HG03432 (cell line): ENCODE measurements at regions not wholly inside any gene's neighbourhood (a gene's known extent, or its start where the extent isn't known, plus 50 kb on each side); places are given as distances from the start of the nearest gene placed in this dataset.
"Not testable (repeated sequence)": the region's sequence is repeated elsewhere in the genome, so short reads cannot be mapped to it uniquely, and the experiment has no call there.

Source experiments
- ATAC-seq: cut with Tn5 transposase; IDR thresholded peaks from one replicate; pipeline ENCODE4 v1.9.1; 2021; ENCODE audit warnings: mild to moderate bottlenecking, moderate library complexity; ENCODE audit not compliant: unreplicated experiment

DNA sequence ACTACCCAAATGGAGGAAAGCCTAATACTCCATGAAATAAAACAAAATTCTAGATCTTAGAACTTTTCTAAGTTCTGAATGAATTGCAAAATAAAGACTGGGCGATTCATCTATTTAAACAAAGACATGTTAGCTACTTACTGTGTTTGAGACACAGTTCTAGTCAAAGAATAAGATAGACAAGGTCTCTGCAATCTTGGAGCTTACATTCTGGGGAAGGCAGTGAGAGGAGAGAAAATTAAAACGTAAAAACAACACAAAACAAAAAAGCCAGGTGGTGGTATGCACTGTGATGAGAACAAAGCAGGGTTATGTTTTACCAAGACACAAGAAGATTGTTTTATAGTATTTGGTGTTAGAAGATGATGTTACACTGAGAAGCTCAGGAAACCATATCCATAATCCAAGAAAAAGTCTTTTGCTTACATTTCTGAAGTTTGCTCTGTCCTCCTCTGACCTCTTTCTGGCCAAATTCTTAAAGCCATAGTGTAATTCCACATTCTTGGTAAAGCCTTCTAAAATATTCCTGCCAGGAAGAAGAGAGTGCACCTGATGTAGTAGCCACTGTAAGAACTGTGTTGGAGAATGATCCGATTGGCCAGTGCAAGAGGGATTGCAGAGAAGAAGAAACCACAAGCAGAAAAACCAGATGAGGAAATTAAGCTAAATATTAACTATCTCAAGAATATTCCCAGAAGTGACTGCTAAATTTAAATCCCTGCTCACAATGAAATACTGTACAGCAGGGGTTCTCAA lies 218.4 kb downstream of the PCSK1 start:
- no peak for ATAC-seq

DNA sequence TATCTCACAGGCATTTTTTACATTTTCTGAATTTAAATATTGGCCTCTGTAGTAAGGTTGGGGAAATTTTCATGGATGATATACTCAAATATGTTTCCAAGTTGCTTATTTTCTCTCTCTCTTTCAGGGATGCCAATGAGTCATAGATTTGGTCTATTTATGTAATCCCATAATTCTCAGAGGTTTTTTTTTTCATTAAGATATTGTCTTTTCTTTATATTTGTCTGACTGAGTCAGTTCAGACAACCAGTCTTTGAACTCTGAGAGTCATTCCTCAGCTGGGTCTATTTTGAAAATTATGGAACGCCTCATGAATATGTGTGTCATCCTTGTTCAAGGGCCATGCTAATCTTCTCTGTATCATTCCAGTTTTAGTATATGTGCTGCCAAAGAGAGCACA lies 223.2 kb downstream of the PCSK1 start:
- ATAC-seq, result no peak

DNA sequence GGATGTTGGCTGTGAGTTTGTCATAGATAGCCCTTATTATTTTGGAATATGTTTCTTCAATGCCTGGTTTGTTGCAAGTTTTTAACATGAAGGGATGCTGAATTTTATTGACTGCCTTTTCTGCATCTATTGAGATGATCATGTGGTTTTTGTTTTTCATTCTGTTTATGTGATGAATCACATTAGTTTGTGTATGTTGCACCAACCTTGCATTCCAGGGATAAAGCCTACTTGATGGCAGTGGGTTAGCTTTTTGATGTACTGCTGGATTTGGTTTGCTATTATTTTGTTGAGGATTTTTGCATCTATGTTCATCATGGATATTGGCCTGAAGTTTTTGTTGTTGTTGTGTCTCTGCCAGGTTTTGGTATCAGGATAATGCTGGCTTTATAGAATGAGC lies 225.6 kb downstream of the PCSK1 start:
- ATAC-seq, result no peak

DNA sequence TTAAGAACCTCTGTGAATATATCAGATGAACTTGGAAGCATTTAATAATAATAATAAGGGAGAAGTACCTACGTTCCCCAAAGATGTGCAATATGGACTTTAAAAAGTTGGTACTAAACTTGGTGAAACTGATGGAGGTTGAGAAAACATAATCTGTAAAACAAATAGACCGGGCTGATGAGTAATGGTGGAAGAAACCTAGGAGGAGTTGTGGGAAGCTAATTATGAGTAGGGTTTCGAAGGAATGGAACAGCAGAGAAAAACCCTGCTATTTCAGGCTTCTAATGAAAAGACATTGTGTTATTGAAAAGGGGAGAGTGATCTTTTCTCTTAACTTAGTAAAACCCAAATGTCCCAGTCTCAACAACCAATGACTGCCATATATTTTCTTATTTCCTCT lies 229.3 kb downstream of the PCSK1 start:
- ATAC-seq, result no peak

DNA sequence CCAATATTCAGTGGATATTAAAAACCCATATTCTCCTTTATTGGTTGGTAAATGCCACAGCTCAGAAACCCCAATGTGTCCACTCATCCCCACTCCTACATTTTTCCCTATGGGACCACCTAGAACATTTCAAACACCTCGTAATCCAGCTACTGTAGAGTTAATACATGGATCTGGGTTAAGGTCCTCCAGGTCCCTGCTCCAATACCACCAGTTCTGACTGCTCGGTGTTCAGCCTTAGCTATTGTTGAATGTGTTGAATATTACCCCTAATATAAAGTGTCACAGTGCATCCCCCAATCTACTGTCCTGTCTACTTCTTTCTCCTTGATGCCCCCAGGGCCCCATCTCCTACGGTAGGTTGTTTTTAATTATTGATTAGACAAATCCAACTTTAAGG lies 231.5 kb downstream of the PCSK1 start:
- no peak for ATAC-seq

DNA sequence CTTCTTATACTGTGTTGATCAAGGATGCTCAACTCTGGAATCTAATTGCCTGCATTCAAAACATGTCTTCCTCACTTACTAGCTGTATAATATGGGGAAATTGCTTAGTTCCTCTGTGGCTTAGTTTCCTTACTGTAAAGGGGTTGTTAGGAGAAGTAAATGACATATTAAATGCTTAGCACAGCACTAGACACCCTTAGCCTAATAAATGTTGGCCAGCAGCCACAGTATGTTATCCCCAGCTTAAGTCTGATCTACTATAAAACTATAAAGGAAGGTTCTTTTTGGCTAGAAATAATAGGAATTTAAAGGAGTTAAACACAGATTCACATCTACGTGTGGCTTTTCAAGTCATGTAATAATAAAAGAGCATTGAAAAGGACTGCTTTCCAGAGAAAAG lies 232.4 kb downstream of the PCSK1 start:
- ATAC-seq, result no peak

DNA sequence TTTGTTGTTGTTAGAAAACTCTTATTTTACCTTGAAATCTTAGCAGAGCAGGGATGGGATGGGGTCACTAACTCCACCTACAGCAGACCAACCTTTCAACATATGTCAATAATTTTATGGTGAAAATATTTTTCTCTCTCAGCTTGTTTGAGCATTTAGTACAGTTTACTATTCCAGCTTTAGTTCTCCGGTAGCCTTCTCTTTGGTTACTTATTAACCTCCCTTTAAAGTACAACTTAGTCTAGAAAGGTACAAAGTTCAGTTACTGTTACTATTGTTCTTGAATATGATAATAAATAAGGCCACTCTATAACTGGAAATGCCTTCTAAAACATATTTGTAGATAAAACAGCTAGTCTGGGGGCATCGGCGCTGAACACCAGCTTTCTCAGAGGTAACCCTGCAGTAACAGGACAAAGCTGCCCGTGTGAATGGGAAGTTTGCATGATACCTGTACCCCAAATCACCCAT lies 233.3 kb downstream of the PCSK1 start:
- no peak for ATAC-seq

DNA sequence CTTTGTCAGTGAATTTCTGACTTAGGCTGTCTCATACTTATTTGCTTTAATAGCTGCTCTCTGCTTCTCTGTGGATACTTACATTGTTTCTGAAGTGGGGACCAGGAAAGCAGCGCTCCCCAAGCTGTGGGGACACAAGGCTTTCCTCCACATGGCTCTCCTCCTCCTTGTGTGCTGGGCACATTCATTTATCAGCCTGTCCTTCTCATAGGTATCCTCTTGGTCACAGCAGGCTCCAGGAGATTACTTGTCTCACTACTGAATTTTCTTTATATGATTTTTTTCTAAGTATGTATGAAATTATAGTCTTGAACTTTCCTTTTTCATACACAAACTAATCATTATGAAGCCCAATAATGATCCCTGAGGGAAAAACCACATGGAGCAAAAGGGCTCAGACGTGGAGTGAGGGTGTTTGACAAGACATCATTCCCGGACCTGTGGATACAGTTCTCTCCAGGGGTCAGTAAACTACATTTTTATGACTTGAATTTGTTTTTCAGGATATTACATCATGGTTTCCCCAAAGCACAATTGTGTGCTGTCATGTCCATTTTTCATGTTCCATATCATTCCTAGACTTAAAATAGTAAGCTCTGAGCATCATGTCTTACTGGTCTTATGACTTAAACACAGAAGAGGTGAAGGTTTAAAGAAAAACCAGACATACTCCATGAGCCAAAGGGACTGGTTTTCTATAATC lies 234.5 kb downstream of the PCSK1 start:
- ATAC-seq, result no peak

DNA sequence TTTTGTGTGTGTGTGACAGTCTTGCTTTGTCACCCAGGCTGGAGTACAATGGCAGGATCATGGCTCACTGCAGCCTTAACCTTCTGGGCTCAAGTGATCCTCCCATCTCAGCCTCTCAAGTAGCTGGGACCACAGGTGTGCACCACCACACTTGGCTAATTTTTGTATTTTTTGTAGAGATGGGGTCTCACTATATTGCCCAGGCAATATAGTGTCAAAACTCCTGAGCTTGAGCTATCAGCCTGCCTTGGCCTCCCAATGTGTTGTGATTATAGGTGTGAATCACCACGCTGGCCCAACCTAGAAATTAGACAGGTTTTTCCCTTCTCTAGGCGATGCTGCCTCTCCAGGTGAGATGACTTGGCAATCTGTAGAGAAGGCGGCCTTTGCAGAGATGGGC lies 235.3 kb downstream of the PCSK1 start:
- not testable (repeated sequence) for ATAC-seq

DNA sequence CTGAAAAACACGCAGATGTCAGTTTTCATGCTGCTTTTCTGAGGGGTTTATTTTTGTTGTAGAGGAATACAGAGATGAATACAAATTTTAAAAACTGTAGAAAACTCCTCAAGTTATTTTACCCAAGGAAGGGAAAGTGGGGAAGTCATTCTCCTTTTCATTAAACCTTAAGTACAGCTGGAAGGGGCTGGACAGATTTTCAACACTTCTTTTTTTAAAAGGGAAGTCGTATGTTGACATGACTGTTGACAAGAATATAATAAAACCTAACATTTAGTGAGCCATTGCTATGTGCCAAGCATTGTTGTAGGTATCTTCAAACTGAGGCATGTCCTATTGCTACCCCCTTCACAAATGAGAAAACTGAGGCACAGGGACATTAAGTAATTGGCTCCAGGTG lies 235.7 kb upstream of the ELL2 start:
- no peak for ATAC-seq

DNA sequence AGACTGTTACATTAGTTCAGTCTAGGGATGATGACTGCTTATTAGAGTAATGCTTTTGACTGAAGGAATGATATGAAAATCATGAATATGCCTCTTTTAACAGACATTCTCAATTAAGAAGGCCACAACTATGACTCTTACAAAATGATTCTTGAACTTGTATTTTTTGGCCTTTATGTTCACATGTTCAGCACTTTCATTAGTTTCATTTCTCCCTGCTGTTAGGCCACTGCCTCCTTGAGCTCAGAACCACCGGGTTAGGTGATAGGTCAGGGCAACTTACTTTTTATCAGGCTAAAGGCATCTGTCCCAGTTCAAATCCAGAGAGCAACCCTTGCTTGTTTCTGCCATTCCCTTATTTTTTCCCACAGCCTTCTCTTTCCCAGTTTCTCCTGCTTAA lies 235.2 kb upstream of the ELL2 start:
- no peak for ATAC-seq

DNA sequence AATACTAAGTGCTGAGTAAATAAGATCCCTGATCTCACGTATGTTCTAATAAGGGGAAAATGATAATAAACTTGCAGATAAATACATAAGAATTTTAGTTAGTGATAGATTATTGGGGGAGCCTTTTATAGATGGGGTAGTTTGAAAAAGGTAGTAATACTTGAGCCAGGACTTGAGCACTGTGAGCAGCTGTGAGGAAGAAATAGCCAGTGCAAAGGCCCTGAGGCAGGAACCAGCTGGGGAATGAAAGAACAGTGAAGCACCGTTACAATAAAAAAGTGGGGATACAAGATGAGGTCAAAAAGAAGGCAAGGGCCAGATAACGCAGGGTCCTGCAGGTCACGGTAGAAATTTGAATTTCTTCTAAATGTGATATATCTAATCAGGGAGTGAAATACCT lies 234.8 kb upstream of the ELL2 start:
- no peak for ATAC-seq

DNA sequence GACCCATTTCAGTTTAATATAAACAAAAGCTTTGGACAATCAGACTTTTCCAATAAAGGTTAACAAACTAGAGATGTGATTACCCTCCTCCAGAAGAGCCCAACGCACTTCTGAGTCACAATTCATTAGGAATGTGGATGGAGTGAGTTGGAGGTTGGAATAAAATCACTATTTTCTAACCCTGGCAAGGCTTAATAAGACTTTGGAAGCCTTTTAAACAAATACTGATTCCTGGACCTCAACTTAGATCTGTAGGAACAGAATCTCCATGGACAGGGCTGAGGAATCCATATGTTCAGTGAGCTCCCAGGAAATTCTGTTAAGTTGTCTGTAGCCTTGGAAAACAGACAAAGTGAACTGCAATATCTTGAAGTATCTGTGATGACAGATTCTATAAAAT lies 233.5 kb upstream of the ELL2 start:
- ATAC-seq, result no peak

DNA sequence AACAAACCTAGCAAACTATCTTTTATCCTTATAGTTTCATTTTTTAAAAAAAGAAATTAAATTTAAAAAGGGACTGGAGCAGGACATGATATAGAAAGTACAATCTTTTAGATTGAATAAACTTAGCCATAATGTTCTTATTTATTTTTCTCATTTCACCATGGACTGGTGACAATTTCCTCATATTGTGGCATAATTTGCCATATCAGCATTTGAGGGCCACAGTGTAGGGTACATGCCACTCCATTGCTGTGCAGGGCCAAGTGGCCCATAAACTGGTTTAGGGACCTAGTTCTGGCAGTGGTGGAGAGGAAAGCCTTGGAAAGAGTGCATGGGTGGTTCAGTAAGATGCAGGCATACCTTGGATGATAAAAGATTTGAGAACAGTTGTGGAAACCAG lies 232.9 kb upstream of the ELL2 start:
- no peak for ATAC-seq

DNA sequence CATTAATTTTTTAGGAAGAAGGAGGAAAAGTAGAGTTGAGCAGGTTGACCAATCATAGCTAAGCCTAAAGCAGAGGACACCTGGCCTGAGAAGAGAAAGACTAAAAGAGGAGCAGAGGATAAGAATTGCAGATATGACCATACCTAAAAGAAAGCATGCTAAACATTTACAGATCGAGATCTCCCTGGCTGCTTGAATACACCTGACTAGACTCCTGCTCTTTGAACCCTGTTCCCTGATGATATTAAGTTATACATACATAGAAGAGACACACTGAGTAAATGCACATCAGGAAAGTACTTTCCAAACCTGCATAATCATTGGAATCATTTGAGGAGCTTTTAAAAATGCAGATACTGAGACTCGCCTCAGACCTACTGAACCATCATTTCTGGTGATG lies 232.3 kb upstream of the ELL2 start:
- no peak for ATAC-seq

DNA sequence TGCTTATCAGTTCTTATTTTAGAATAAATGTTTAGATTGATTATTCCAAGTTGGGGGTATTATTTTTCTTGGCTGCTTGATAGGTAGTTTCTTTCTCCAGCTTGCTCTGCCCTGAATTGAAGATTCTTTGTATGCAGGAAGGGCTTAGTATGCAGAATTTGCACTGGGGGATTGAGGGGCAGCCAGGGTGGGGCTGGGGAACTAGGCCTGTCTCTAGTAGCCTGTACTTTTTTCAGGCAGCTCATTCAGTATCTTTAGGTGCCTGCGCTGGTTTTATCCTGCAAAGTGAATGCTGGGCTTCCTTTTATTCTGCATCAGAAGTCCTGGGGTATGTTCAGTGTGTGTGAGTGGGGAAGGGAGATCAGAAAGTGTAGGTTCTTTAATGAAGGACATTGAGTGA lies 228.3 kb upstream of the ELL2 start:
- no peak for ATAC-seq

DNA sequence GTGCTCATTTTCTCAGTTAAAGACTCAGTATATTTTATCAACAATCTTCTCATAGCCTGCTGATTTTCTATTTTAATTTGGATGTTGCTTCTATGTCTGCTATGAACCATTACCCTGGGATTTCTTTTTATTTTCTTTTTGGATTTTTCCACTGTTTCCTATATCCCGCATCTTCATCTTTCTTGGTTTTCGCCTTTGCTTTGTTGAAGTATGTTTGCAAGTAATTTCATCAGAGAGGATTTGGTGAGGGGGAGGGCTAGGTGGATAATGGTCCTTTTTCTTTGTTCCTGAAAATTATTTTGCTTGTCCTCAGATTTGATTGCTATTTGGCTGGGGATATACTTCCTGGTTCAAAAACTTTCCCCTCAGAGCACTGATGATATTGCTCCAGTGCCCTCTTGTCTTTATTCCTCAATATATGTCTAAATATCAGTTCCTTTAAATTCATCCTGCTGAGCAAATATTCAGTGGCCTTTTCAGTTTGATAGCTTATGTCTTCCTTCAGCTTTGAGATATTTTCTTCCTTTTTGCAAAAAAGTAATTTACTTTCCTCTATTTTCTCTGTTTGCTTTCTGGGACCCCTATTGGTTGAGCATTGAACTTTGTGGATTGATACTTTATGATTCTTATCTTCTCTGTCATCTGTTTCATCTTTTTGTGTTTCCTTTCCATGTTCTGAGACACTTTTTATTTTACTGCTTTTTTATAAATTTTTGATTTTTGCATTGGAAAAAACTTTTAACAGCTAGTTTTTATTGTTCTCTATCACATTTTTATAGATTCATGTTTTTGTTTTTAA lies 227.6 kb upstream of the ELL2 start:
- ATAC-seq, result no peak

DNA sequence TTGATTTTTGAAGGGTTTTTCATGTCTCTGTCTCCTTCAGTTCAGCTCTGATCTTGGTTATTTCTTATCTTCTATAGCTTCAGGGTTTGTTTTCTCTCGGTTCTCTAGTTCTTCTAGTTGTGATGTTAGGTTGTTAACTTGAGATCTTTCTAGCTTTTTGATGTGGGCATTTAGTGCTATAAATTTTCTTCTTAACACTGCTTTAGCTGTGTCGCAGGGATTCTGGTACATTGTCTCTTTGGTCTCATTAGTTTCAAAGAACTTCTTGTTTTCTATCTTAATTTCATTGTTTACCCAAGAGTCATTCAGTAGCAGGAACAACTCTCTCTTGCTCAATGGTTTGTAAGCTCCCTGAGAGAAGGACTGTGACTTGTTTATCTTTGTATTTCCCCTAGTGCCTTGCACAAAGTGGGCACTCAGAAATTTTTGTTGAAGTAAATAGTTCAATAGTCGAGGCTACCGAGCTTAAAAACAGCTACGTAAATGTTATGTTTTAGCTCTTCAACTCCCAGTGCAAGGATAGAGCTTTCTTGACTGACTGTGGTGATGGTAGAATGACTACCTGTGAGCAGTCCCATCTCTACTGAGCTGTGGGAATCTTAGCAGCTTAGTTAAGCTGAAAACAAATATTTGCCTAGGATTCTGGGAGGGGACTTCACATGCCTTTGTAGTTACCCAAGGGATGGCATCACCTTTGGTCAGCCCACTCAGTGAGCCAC lies 225.8 kb upstream of the ELL2 start:
- ATAC-seq, result no peak

DNA sequence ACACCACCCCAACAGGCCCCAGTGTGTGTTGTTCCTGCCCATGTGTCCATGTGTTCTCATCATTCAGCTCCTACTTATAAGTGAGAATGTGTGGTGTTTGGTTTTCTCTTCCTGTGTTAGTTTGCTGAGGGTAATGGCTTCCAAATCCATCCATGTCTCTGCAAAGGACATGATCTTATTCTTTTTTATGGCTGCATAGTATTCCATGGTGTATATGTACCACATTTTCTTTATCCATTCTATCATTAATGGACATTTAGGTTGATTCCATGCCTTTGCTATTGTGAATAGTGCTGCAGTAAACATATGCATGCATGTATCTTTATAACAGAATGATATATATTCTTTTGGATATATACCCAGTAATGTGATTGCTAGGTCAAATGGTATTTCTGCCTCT lies 222.9 kb upstream of the ELL2 start:
- not testable (repeated sequence) for ATAC-seq

DNA sequence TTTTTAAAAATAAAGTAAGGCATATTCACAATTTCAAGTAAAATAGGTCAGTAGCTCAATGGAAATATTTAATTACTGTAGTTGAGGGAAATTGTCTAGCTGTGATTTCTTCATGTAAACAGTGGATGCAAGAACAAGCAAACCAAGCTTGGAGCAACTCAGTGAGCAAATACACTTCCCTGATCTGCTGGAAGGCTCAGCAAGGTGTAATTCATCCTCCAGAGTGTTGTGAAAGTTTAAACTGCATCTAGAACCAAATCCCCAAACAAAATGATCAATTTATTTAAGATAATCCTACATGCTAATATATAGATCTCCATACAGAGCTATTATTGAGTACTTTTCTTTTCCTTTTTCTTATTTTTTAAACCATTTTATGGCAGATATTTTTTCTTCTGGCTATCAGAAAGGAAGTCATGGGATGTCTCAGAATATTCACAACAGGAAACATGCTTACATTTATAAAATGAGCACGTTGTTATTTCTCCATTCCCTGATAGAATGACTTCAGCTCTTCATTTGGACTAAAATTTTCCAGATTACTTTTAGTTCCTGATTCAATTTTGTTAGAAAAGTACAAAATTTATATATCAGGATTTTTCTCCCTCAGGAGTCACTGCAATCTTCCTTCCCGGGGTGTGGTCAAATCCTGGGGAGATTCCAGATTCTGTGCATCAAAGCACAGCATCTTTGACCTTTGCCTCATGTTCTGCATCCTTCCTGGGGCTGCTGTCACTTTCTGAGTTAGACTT lies 219.2 kb upstream of the ELL2 start:
- no peak for ATAC-seq
